Esophagus muscularis mucosa (tissue), 4 donors: ENCODE measurements at regions not wholly inside any gene's neighbourhood (a gene's known extent, or its start where the extent isn't known, plus 50 kb on each side); places are given as distances from the start of the nearest gene placed in this dataset.

Experiments used
- DNase-seq: peaks from one replicate; pipeline ENCODE4 v3.0.0-alpha.2; 2017; ENCODE audit errors: extremely low spot score
- H3K27ac ChIP-seq, 4 donors: fragments of 200-600 bp; sonication (generic); replicated peaks in 1 of 4; 1 replicate in 3 of 4; 2 replicates in 1 of 4; pipeline ENCODE4 v1.5.1; 2016 to 2019; ENCODE audit warnings: mild to moderate bottlenecking in 1 of 4
- H3K27me3 ChIP-seq, 4 donors: fragments of 200-600 bp; sonication (generic); one replicate each; pipeline versions ENCODE4 v1.5.1 to v1.6.0; 2016 to 2019
- H3K36me3 ChIP-seq, 4 donors: fragments of 200-600 bp; sonication (generic); one replicate each; pipeline ENCODE4 v1.5.1; 2016 to 2019
- H3K4me1 ChIP-seq, 4 donors: fragments of 200-600 bp; sonication (generic); one replicate each; pipeline ENCODE4 v1.5.1; 2016 to 2019
- H3K4me3 ChIP-seq, 4 donors: fragments of 200-600 bp; sonication (generic); 1 replicate in 2 of 4; 2 replicates in 2 of 4; pipeline ENCODE4 v1.5.1; 2016 to 2019; ENCODE audit warnings: mild to moderate bottlenecking in 4 of 4, moderate library complexity in 1 of 4
- H3K9me3 ChIP-seq, 4 donors: fragments of 200-600 bp; sonication (generic); 1 replicate in 3 of 4; 2 replicates in 1 of 4; pipeline ENCODE4 v1.5.1; 2016 to 2019
- EP300 ChIP-seq: sonication (generic); formaldehyde crosslinking; IDR thresholded peaks from one replicate; pipeline ENCODE4 v1.6.1; 2017; ENCODE audit warnings: antibody characterized with exemption
- POLR2A ChIP-seq: fragments of 450-650 bp; IDR thresholded peaks from one replicate; pipeline ENCODE4 v1.6.1; 2017; ENCODE audit warnings: antibody characterized with exemption, moderate library complexity, mild to moderate bottlenecking, low read depth
- POLR2AphosphoS5 ChIP-seq, 2 donors: sonication (generic); formaldehyde crosslinking; IDR thresholded peaks; one replicate each; pipeline ENCODE4 v1.6.1; 2017; ENCODE audit warnings: antibody characterized with exemption in 2 of 2
- WGBS: methylation state at CpG from one replicate; pipeline ENCODE4 v1.1.5; 2018; 5-methylcytosine and 5-hydroxymethylcytosine counted together
- intact Hi-C: fragments of 100-400 bp; cut with DNase I; formaldehyde crosslinking; loops from one replicate; pipeline ENCODE4 v1.15.1; 2023
- TF ChIP-seq, protein P1 (sequence below), 3 experiments: fragments of 200-600 bp in 2 of 3; fragments of 450-650 bp in 1 of 3; sonication (generic) in 2 of 3; IDR thresholded peaks; one replicate each; pipeline ENCODE4 v1.5.1; 2017 to 2019; ENCODE audit warnings: antibody characterized with exemption in 3 of 3, mild to moderate bottlenecking in 2 of 3, moderate library complexity in 1 of 3

- intact Hi-C loops = no loop called here
- WGBS = 80% methylated on average over 4 of the region's 4 CpGs
- no peak overlapping the region for H3K4me3 ChIP-seq
- H3K27ac ChIP-seq = no peak overlapping the region
- H3K4me1 ChIP-seq = no peaks in the 10 kb centered on the region
- TF ChIP-seq POLR2AphosphoS5 (IDR thresholded peaks at IDR 0.05) = no peak
- no peak for TF ChIP-seq POLR2A
- peaks cover 0 to 38% (median 0%) of the 10 kb centered on the region in 4 donors for H3K27me3 ChIP-seq
- H3K36me3 ChIP-seq = no peaks in the 10 kb centered on the region
- no peak for DNase-seq
- H3K9me3 ChIP-seq = no peaks in the 10 kb centered on the region
Observed at GRCh38 chr21:41625428-41625827, 117.5 kb upstream of the TMPRSS2 start.

GRCh38 chr21:41624674-41625310, 116.8 kb upstream of the TMPRSS2 start:
- 70% methylated on average over 7 of the region's 7 CpGs for WGBS
- Histone ChIP-seq H3K36me3 (no peaks in the 10 kb centered on the region), H3K4me1 (no peaks in the 10 kb centered on the region), H3K27ac (no peak overlapping the region), H3K9me3 (no peaks in the 10 kb centered on the region), H3K27me3 (peaks cover 0 to 38% (median 0%) of the 10 kb centered on the region in 4 donors), H3K4me3 (no peak overlapping the region)
- intact Hi-C loops = no loop called here
- TF ChIP-seq EP300 = no peak
- no peak for TF ChIP-seq POLR2A
- no peak for TF ChIP-seq POLR2AphosphoS5 (IDR thresholded peaks at IDR 0.05)
- TF ChIP-seq, protein P1, sequence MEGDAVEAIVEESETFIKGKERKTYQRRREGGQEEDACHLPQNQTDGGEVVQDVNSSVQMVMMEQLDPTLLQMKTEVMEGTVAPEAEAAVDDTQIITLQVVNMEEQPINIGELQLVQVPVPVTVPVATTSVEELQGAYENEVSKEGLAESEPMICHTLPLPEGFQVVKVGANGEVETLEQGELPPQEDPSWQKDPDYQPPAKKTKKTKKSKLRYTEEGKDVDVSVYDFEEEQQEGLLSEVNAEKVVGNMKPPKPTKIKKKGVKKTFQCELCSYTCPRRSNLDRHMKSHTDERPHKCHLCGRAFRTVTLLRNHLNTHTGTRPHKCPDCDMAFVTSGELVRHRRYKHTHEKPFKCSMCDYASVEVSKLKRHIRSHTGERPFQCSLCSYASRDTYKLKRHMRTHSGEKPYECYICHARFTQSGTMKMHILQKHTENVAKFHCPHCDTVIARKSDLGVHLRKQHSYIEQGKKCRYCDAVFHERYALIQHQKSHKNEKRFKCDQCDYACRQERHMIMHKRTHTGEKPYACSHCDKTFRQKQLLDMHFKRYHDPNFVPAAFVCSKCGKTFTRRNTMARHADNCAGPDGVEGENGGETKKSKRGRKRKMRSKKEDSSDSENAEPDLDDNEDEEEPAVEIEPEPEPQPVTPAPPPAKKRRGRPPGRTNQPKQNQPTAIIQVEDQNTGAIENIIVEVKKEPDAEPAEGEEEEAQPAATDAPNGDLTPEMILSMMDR (IDR thresholded peaks at IDR 0.05) = no peak
- no peak for DNase-seq

DNA sequence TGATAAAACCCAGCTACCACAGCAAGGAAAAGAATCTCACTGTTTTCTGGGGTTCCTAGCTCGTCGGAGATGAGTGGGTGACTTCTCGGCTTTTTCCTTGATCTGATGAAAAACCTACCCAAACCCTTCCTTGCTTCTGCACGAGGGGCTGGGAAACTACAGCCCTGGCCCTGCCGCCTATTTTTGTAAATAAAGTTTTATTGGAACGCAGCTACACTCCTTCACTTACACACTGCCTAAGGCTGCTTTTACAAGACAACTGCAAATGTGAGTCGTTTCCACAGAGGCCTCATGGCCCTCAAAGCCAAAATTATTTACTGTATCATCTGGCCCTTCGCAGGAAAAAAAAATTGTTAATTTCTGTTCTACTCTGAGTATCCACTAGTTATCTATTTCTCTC, 116.0 kb upstream of the TMPRSS2 start:
- 82% methylated on average over 8 of the region's 8 CpGs for WGBS
- H3K9me3 ChIP-seq = no peaks in the 10 kb centered on the region
- H3K4me1 ChIP-seq = no peaks in the 10 kb centered on the region
- no peak for DNase-seq
- TF ChIP-seq POLR2A (no peak), POLR2AphosphoS5 (IDR thresholded peaks at IDR 0.05) (no peak), EP300 (no peak)
- TF ChIP-seq, protein P1 (IDR thresholded peaks at IDR 0.05) = no peak
- H3K4me3 ChIP-seq = no peak overlapping the region
- H3K27me3 ChIP-seq = peaks cover 0 to 38% (median 0%) of the 10 kb centered on the region in 4 donors
- H3K27ac ChIP-seq = no peak overlapping the region
- H3K36me3 ChIP-seq = no peaks in the 10 kb centered on the region
- intact Hi-C loops = no loop called here

- 92% methylated on average over 13 of the region's 26 CpGs for WGBS
- Histone ChIP-seq H3K27ac (no peak overlapping the region), H3K9me3 (no peaks in the 10 kb centered on the region), H3K4me3 (no peak overlapping the region), H3K4me1 (no peaks in the 10 kb centered on the region), H3K36me3 (no peaks in the 10 kb centered on the region), H3K27me3 (peaks cover 0 to 38% (median 0%) of the 10 kb centered on the region in 4 donors)
- TF ChIP-seq POLR2A (no peak), POLR2AphosphoS5 (IDR thresholded peaks at IDR 0.05) (no peak), EP300 (no peak)
- TF ChIP-seq, protein P1 (IDR thresholded peaks at IDR 0.05) = no peak
- no peak for DNase-seq
- intact Hi-C loops = no loop called here
Observed at GRCh38 chr21:41622831-41623548, 115.0 kb upstream of the TMPRSS2 start.

GRCh38 chr21:41622201-41622600, 114.2 kb upstream of the TMPRSS2 start:
- Histone ChIP-seq H3K27me3 (peaks cover 0 to 38% (median 0%) of the 10 kb centered on the region in 4 donors), H3K27ac (no peak overlapping the region), H3K4me3 (no peak overlapping the region), H3K4me1 (no peaks in the 10 kb centered on the region), H3K36me3 (no peaks in the 10 kb centered on the region), H3K9me3 (no peaks in the 10 kb centered on the region)
- WGBS = 83% methylated on average over 10 of the region's 10 CpGs
- DNase-seq = no peak
- intact Hi-C loops = no loop called here
- TF ChIP-seq, protein P1 (IDR thresholded peaks at IDR 0.05) = no peak
- TF ChIP-seq POLR2A (no peak), POLR2AphosphoS5 (IDR thresholded peaks at IDR 0.05) (no peak), EP300 (no peak)
